HCT116 (cell line): ENCODE measurements at regions not wholly inside any gene's neighbourhood (a gene's known extent, or its start where the extent isn't known, plus 50 kb on each side); places are given as distances from the start of the nearest gene placed in this dataset.

Experiments
- ATAC-seq: fragments of 200-7000 bp; cut with Tn5 transposase; 2 replicates; pipeline ENCODE4 v1.9.1; 2020; ENCODE audit warnings: mild to moderate bottlenecking, moderate library complexity
- BruUV-seq: library from RNA; stranded (reverse); fragments of 400-500 nt; replicated peaks from 2 replicates; lab custom pipeline; 2021; lab: Mats Ljungman, UMichigan
- CTCF ChIA-PET: fragments of 300-600 bp; sonication (Branson Sonifier 250); formaldehyde crosslinking; loops from one replicate; lab custom pipeline; 2021; ENCODE audit warnings: antibody characterized with exemption; lab: Charles Lee
- POLR2A ChIA-PET: fragments of 300-600, 350-600 bp; sonication (Branson Sonifier 250); formaldehyde crosslinking; loops from one replicate; lab custom pipeline; 2021; ENCODE audit warnings: antibody characterized with exemption; lab: Charles Lee
- RAD21 ChIA-PET, 2 experiments: fragments of 300-600 bp; sonication (Branson Sonifier 250); formaldehyde crosslinking; loops; one replicate each; lab custom pipeline; 2023; ENCODE audit warnings: low total read pairs in 2 of 2; ENCODE audit not compliant: uncharacterized antibody in 2 of 2, unreplicated experiment in 2 of 2, low non-redundant PET in 1 of 2; lab: Charles Lee
- DNase-seq: peaks from one replicate; pipeline ENCODE4 v3.0.0-alpha.2; 2010; ENCODE audit warnings: low read depth, low spot score
- H2AFZ ChIP-seq: fragments of 200-600 bp; shearing (Covaris generic), sonication (generic); 2 replicates; pipeline ENCODE4 v1.6.1; 2017; ENCODE audit warnings: low read depth, mixed run types, mixed read lengths, antibody characterized with exemption, low read length; ENCODE audit not compliant: poor library complexity, severe bottlenecking
- H3K27ac ChIP-seq: 2 replicates; pipeline ENCODE4 v1.5.1; 2012; ENCODE audit warnings: low read depth, low read length
- H3K27me3 ChIP-seq: fragments of 200-600 bp; sonication (generic); 2 replicates; pipeline ENCODE4 v1.6.1; 2016; ENCODE audit warnings: mixed run types, low read length, mixed read lengths; ENCODE audit not compliant: insufficient read depth
- H3K36me3 ChIP-seq, 2 experiments: fragments of 200-500 bp in 1 of 2; fragments of 200-600 bp in 1 of 2; sonication (Bioruptor generic) in 1 of 2; sonication (generic) in 1 of 2; 2 replicates each; pipeline versions ENCODE4 v1.5.1 to v1.6.1; 2014 to 2016; ENCODE audit warnings: low read length in 2 of 2, inconsistent platforms in 1 of 2, mixed read lengths in 1 of 2, mixed run types in 1 of 2; ENCODE audit not compliant: insufficient read depth in 2 of 2, control insufficient read depth in 1 of 2
- H3K4me1 ChIP-seq, 2 experiments: fragments of 200-600 bp in 1 of 2; sonication (generic) in 1 of 2; 2 replicates each; pipeline versions ENCODE4 v1.5.1 to v1.6.1; 2012 to 2017; ENCODE audit warnings: low read length in 2 of 2, inconsistent platforms in 1 of 2, mild to moderate bottlenecking in 1 of 2, mixed read lengths in 1 of 2, mixed run types in 1 of 2, moderate library complexity in 1 of 2; ENCODE audit not compliant: insufficient read depth in 2 of 2, control insufficient read depth in 1 of 2
- H3K4me2 ChIP-seq: fragments of 200-600 bp; sonication (generic); 2 replicates; pipeline ENCODE4 v1.6.1; 2017; ENCODE audit warnings: mixed run types, low read length, mixed read lengths
- H3K4me3 ChIP-seq, 2 experiments: fragments of 200-600 bp in 1 of 2; sonication (generic) in 1 of 2; replicated peaks in 1 of 2; 2 replicates each; pipeline ENCODE4 v1.5.1; 2011 to 2016; ENCODE audit warnings: low read length in 2 of 2, control low read depth in 1 of 2, low read depth in 1 of 2, mild to moderate bottlenecking in 1 of 2, mixed read lengths in 1 of 2, mixed run types in 1 of 2
- H3K79me2 ChIP-seq: fragments of 200-600 bp; sonication (generic); 2 replicates; pipeline ENCODE4 v1.6.1; 2017; ENCODE audit warnings: mild to moderate bottlenecking, mixed run types, low read length, moderate library complexity, mixed read lengths; ENCODE audit not compliant: insufficient read depth
- H3K9ac ChIP-seq: fragments of 200-600 bp; sonication (generic); 2 replicates; pipeline ENCODE4 v1.6.1; 2016; ENCODE audit warnings: low read length, mixed read lengths
- H3K9me2 ChIP-seq: fragments of 200-600 bp; sonication (generic), shearing (Covaris generic); 2 replicates; pipeline ENCODE4 v1.6.1; 2017; ENCODE audit warnings: mixed run types, mild to moderate bottlenecking, moderate library complexity; ENCODE audit not compliant: insufficient read depth
- H3K9me3 ChIP-seq, 2 experiments: fragments of 200-500 bp in 1 of 2; fragments of 200-600 bp in 1 of 2; sonication (Bioruptor generic) in 1 of 2; sonication (generic) in 1 of 2; 2 replicates each; pipeline ENCODE4 v1.6.1; 2014 to 2017; ENCODE audit warnings: low read length in 2 of 2, mixed read lengths in 2 of 2, inconsistent platforms in 1 of 2, low read depth in 1 of 2, mild to moderate bottlenecking in 1 of 2, mixed run types in 1 of 2, moderate library complexity in 1 of 2; ENCODE audit not compliant: control insufficient read depth in 1 of 2, insufficient read depth in 1 of 2
- H4K20me1 ChIP-seq: fragments of 200-600 bp; sonication (generic), shearing (Covaris generic); 2 replicates; pipeline ENCODE4 v1.6.1; 2017; ENCODE audit warnings: mixed run types, mild to moderate bottlenecking, moderate library complexity; ENCODE audit not compliant: insufficient read depth
- CBX3 ChIP-seq: IDR thresholded peaks from 2 replicates; pipeline ENCODE4 v1.6.1; 2012; ENCODE audit warnings: low read depth
- ELF1 ChIP-seq: IDR thresholded peaks from 2 replicates; pipeline ENCODE4 v1.6.1; 2012; ENCODE audit warnings: low read depth, borderline replicate concordance
- EZH2 ChIP-seq: fragments of 200-600 bp; sonication (generic); IDR thresholded peaks from 2 replicates; pipeline ENCODE4 v1.6.1; 2017; ENCODE audit warnings: antibody characterized with exemption, mixed run types
- POLR2A ChIP-seq: IDR thresholded peaks from 2 replicates; pipeline ENCODE4 v1.7.0; 2011; ENCODE audit warnings: borderline replicate concordance; ENCODE audit not compliant: insufficient read depth, insufficient read length; ENCODE audit errors: extremely low read depth
- RAD21 ChIP-seq: IDR thresholded peaks from 2 replicates; pipeline ENCODE4 v1.6.1; 2012; ENCODE audit warnings: low read depth, mild to moderate bottlenecking
- REST ChIP-seq: IDR thresholded peaks from 2 replicates; pipeline ENCODE4 v1.6.1; 2012; ENCODE audit warnings: low read depth
- SIN3A ChIP-seq: IDR thresholded peaks from 2 replicates; pipeline ENCODE4 v1.6.1; 2012; ENCODE audit warnings: low read depth
- ZNF274 ChIP-seq: fragments of 200-500 bp; sonication (Bioruptor generic); IDR thresholded peaks from 2 replicates; pipeline ENCODE4 v1.6.1; 2014; ENCODE audit warnings: mild to moderate bottlenecking, low read depth, low read length, inconsistent platforms
- intact Hi-C: fragments of 100-400 bp; cut with micrococcal nuclease; formaldehyde crosslinking; loops from 2 replicates; pipeline ENCODE4 v1.10.0; 2022
- TF ChIP-seq, protein P1 (sequence below): IDR thresholded peaks from 2 replicates; pipeline ENCODE4 v1.6.1; 2011; ENCODE audit warnings: mild to moderate bottlenecking, low read length, moderate library complexity; ENCODE audit not compliant: insufficient replicate concordance; ENCODE audit errors: extremely low read depth

DNA sequence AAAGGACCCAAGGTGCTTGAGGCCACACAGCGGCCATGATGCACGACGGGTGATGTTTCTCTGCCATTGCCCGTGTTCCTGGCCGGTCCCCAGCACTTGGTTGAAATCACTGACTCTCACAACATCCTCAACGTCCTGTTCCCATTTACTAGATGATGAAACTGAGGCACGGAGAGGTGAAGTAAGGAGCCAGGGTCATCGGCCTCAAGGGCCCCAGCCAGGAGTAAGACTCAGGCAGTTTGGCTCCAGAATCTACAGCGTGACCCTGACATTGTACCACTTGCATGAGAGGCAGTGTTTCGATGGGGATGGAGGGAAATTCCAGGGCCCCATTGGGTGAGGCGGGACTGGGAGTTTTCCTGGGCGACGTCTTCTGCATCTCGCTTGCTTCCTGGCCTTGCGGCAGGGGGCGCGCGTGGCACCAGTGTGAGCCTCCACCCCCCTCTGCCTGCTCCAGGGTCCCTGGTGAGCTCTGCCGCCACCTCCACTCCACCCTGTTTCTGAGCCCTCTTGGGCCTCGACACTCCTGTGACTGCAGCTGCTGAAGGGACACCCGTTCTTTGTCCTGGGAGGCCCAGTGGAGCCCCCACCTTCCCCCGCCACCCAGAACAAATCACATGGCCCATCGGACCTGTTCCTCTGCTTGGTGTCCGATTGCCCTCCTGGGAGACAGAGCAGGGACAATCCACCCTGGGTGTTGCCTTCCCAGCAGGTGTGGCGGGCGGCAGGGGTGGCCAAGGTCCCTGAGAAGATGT is 133.0 kb upstream of the GSE1 start:
- Histone ChIP-seq H3K36me3 (no peaks in the 10 kb centered on the region), H3K9ac (no peak overlapping the region), H3K27ac (no peak overlapping the region), H3K4me3 (no peak overlapping the region), H3K4me2 (no peak overlapping the region), H3K79me2 (no peaks in the 10 kb centered on the region), H3K27me3 (no peaks in the 10 kb centered on the region), H3K4me1 (no peaks in the 10 kb centered on the region), H3K9me2 (no peaks in the 10 kb centered on the region), H3K9me3 (no peaks in the 10 kb centered on the region), H2AFZ (no peak overlapping the region), H4K20me1 (no peaks in the 10 kb centered on the region)
- TF ChIP-seq RAD21, result no peak
- TF ChIP-seq ZNF274, result no peak
- no peak for ATAC-seq
- BruUV-seq, result no TSS peak
- CTCF ChIA-PET, result interaction anchor here (1.5 to 1.6 kb wide), 2 partner anchors 11 to 136 kb away, joined by 4 to 5 read pairs; no protein-coding TSS in a partner anchor
- intact Hi-C loops, result no loop called here
- DNase-seq, result no peak
- POLR2A ChIA-PET, result no interaction called here
- RAD21 ChIA-PET, result no interaction called here

DNA sequence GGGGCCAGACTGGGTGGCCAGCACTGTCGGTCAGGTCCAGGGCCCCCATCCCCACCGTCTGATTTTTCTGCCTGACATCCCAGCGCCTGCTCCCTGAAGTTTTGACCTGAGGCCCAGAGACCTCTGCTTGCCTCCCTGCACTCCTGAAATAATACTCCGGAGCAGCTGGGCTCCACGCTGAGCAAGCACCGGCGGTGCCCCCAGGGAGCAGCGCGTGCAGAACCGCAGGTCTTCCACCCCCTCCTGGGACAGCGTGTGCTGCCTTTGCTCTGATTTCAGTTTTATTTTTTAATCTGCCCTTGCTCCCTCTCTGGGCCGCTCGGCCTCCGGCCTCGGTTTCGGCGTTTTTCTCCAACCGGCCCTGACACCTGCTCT is 132.4 kb upstream of the GSE1 start:
- Histone ChIP-seq H4K20me1 (no peaks in the 10 kb centered on the region), H3K79me2 (no peaks in the 10 kb centered on the region), H3K4me3 (no peak overlapping the region), H3K27me3 (no peaks in the 10 kb centered on the region), H3K9ac (no peak overlapping the region), H3K36me3 (no peaks in the 10 kb centered on the region), H3K4me1 (no peaks in the 10 kb centered on the region), H3K9me3 (no peaks in the 10 kb centered on the region), H3K9me2 (no peaks in the 10 kb centered on the region), H2AFZ (no peak overlapping the region), H3K27ac (no peak overlapping the region), H3K4me2 (no peak overlapping the region)
- intact Hi-C loops, result no loop called here
- RAD21 ChIA-PET, result no interaction called here
- no TSS peak for BruUV-seq
- DNase-seq (no peak), ATAC-seq (no peak)
- CTCF ChIA-PET, result interaction anchor here (1.5 to 1.6 kb wide), 2 partner anchors 10 to 135 kb away, joined by 4 to 5 read pairs; no protein-coding TSS in a partner anchor
- POLR2A ChIA-PET, result no interaction called here
- TF ChIP-seq SIN3A, result no peak
- no peak for TF ChIP-seq POLR2A
- no peak for TF ChIP-seq EZH2
- no peak for TF ChIP-seq CBX3
- no peak for TF ChIP-seq REST
- TF ChIP-seq, protein P1, sequence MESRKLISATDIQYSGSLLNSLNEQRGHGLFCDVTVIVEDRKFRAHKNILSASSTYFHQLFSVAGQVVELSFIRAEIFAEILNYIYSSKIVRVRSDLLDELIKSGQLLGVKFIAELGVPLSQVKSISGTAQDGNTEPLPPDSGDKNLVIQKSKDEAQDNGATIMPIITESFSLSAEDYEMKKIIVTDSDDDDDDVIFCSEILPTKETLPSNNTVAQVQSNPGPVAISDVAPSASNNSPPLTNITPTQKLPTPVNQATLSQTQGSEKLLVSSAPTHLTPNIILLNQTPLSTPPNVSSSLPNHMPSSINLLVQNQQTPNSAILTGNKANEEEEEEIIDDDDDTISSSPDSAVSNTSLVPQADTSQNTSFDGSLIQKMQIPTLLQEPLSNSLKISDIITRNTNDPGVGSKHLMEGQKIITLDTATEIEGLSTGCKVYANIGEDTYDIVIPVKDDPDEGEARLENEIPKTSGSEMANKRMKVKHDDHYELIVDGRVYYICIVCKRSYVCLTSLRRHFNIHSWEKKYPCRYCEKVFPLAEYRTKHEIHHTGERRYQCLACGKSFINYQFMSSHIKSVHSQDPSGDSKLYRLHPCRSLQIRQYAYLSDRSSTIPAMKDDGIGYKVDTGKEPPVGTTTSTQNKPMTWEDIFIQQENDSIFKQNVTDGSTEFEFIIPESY, result no peak
- no peak for TF ChIP-seq ELF1
- no peak for TF ChIP-seq ZNF274
- TF ChIP-seq RAD21, result no peak
